ENCODE measurements at regions not wholly inside any gene's neighbourhood (a gene's known extent, or its start where the extent isn't known, plus 50 kb on each side); places are given as distances from the start of the nearest gene placed in this dataset.

DNA sequence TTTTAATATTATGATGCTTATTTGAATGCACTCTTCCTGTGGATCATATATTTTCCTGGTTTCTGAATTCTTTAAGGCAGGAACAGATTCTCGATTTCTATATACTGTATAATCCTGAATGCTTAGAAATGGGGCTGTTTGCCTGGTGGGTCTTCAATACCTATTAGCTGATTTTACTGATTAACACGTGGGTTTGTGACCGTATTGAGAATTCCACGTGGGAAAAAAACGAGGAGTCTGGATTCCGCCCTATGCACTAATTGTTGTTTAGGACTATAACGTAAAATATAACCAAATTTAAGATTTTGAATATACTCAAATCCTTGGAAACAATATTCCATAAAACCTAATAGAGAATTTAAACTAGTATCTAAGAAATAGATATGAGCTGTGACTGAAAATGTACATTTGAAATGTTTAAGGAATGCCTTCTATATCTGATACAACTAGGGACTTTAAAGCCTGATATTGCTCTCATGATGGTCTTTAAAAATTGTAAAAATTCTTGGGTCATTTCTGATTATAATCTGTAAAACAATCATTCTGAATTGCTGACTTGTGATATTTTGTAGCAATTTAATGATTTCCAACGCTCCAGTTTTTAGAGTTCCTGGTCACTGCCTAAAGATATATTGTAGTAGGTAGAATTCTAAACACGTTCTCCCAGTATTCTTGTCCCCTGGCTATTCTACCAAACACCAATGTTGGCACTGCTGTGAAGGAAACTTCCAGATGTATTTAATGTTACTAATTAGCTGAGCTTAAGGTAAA lies 93.6 kb upstream of the NOX3 start:
- TF ChIP-seq, protein P1, sequence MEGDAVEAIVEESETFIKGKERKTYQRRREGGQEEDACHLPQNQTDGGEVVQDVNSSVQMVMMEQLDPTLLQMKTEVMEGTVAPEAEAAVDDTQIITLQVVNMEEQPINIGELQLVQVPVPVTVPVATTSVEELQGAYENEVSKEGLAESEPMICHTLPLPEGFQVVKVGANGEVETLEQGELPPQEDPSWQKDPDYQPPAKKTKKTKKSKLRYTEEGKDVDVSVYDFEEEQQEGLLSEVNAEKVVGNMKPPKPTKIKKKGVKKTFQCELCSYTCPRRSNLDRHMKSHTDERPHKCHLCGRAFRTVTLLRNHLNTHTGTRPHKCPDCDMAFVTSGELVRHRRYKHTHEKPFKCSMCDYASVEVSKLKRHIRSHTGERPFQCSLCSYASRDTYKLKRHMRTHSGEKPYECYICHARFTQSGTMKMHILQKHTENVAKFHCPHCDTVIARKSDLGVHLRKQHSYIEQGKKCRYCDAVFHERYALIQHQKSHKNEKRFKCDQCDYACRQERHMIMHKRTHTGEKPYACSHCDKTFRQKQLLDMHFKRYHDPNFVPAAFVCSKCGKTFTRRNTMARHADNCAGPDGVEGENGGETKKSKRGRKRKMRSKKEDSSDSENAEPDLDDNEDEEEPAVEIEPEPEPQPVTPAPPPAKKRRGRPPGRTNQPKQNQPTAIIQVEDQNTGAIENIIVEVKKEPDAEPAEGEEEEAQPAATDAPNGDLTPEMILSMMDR (conservative IDR thresholded peaks at IDR 0.05 in 1 of 2, IDR thresholded peaks at IDR 0.05 in 1 of 2; ENCODE audit: extremely low read depth in 1 of 2, insufficient read depth in 1 of 2, low read depth in 1 of 2, low read length in 2 of 2), result no peak
- TF ChIP-seq EZH2 (IDR thresholded peaks at IDR 0.05; ENCODE audit: borderline replicate concordance, low read length), result no peak

All from mammary epithelial cell (primary cell).